ENCODE measurements at regions not wholly inside any gene's neighbourhood (a gene's known extent, or its start where the extent isn't known, plus 50 kb on each side); places are given as distances from the start of the nearest gene placed in this dataset.

GRCh38 chr5:68373050-68373449 is 157.5 kb downstream of the PIK3R1 start:
- TF ChIP-seq CTCF (IDR thresholded peaks at IDR 0.05; ENCODE audit: low read depth, low read length, poor library complexity, severe bottlenecking), result no peak
- no peak for TF ChIP-seq EZH2phosphoT487 (IDR thresholded peaks at IDR 0.05; ENCODE audit: borderline replicate concordance, low read length)

Data from DOHH2 (cell line).